ENCODE measurements at regions not wholly inside any gene's neighbourhood (a gene's known extent, or its start where the extent isn't known, plus 50 kb on each side); places are given as distances from the start of the nearest gene placed in this dataset.

- no peak for DNase-seq (ENCODE audit: low spot score)
- Mint-ChIP-seq H3K27me3 (ENCODE audit: low read depth) (peaks cover 9% of the 10 kb centered on the region), H3K4me1 (ENCODE audit: low read depth) (peaks cover 16% of the 10 kb centered on the region), H3K27ac (ENCODE audit: unreplicated experiment) (no peak overlapping the region), H3K9me3 (ENCODE audit: low read depth) (peaks cover 10% of the 10 kb centered on the region), H3K36me3 (ENCODE audit: low read depth) (peaks cover 4% of the 10 kb centered on the region), H3K4me3 (ENCODE audit: unreplicated experiment) (no peak overlapping the region)
- TF ChIP-seq CTCF (IDR thresholded peaks at IDR 0.05), result no peak
These were observed 226.2 kb downstream of the TTLL2 start for GRCh38 chr6:167550941-167551627.

- Mint-ChIP-seq H3K9me3 (ENCODE audit: low read depth) (peaks cover 15% of the 10 kb centered on the region), H3K36me3 (ENCODE audit: low read depth) (peaks cover 7% of the 10 kb centered on the region), H3K27ac (ENCODE audit: unreplicated experiment) (no peak overlapping the region), H3K27me3 (ENCODE audit: low read depth) (peaks cover 9% of the 10 kb centered on the region), H3K4me3 (ENCODE audit: unreplicated experiment) (no peak overlapping the region), H3K4me1 (ENCODE audit: low read depth) (peaks cover 12% of the 10 kb centered on the region)
- DNase-seq (ENCODE audit: low spot score), result no peak
- TF ChIP-seq CTCF (IDR thresholded peaks at IDR 0.05), result no peak
These were observed 226.9 kb downstream of the TTLL2 start for GRCh38 chr6:167551628-167552257.

DNA sequence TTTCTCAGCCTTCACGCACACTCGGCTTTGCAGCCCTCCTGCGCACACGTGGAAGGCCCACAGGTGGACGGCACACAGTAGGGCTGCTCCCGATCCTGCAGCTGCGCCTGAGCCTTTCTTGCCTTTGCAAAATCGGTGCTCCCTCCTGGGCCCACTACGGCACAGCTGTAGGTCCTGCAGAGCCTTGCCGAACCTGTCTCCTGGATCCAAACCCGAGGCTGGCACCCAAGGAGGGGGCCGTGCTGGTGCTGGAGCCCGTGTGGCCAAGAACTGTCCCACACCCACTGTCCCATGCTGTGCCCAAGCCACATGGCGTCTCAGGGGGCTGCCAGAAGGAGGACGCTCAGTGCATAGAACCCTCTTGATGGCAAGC is 227.4 kb downstream of the TTLL2 start:
- Mint-ChIP-seq H3K4me1 (ENCODE audit: low read depth) (peaks cover 10% of the 10 kb centered on the region), H3K27me3 (ENCODE audit: low read depth) (peaks cover 9% of the 10 kb centered on the region), H3K36me3 (ENCODE audit: low read depth) (peaks cover 7% of the 10 kb centered on the region), H3K27ac (ENCODE audit: unreplicated experiment) (no peak overlapping the region), H3K4me3 (ENCODE audit: unreplicated experiment) (no peak overlapping the region), H3K9me3 (ENCODE audit: low read depth) (peaks cover 19% of the 10 kb centered on the region)
- TF ChIP-seq CTCF (IDR thresholded peaks at IDR 0.05), result no peak
- no peak for DNase-seq (ENCODE audit: low spot score)

DNA sequence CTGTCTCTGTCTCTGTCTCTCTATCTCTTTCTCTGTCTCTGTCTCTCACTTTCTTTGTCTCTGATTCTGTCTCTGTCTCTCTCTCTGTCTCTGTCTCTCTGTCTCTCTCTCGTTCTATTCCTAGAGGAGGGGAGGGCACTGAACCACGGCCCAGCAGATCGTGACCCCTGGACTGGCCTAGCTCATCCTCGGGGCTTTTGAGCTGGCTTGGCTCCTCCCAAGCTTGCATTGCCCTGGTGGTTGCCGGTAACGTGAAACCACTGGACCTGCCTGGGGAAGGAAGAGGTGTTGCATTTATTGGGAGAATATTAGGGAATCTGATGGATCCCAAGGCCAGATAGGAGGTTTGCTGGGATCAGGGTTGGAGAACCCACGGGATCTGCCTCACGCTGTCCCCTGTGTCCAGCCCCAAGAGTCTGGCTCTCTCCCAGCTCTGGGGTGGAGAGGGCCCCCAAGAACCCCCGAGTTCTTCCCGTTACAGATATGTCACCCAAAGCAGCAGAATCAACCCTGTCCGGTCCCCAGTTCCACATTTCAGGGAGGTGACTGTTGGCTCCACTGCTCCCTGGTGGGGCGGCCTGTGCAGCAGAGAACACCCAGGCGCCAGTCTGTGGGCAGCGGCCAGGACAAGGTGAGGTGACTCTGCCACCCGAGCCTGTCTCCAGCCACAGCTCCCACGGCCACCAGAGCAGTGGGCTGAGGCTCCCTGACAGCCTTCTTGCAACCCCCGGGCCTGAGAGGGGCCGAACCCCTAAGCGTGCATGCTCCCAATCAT is 228.3 kb downstream of the TTLL2 start:
- no peak for DNase-seq (ENCODE audit: low spot score)
- H3K4me1 Mint-ChIP-seq (ENCODE audit: low read depth), result peaks cover 9% of the 10 kb centered on the region
- H3K4me3 Mint-ChIP-seq (ENCODE audit: unreplicated experiment), result no peak overlapping the region
- peaks cover 19% of the 10 kb centered on the region for H3K9me3 Mint-ChIP-seq (ENCODE audit: low read depth)
- peaks cover 9% of the 10 kb centered on the region for H3K27me3 Mint-ChIP-seq (ENCODE audit: low read depth)
- H3K27ac Mint-ChIP-seq (ENCODE audit: unreplicated experiment), result no peak overlapping the region
- peaks cover 7% of the 10 kb centered on the region for H3K36me3 Mint-ChIP-seq (ENCODE audit: low read depth)
- TF ChIP-seq CTCF (IDR thresholded peaks at IDR 0.05), result no peak

- no peak for DNase-seq (ENCODE audit: low spot score)
- Mint-ChIP-seq H3K4me3 (ENCODE audit: unreplicated experiment) (no peak overlapping the region), H3K27ac (ENCODE audit: unreplicated experiment) (no peak overlapping the region), H3K4me1 (ENCODE audit: low read depth) (peaks cover 15% of the 10 kb centered on the region), H3K9me3 (ENCODE audit: low read depth) (peaks cover 19% of the 10 kb centered on the region), H3K27me3 (ENCODE audit: low read depth) (peaks cover 9% of the 10 kb centered on the region), H3K36me3 (ENCODE audit: low read depth) (peaks cover 7% of the 10 kb centered on the region)
- no peak for TF ChIP-seq CTCF (IDR thresholded peaks at IDR 0.05)
These were observed 228.8 kb downstream of the TTLL2 start for GRCh38 chr6:167553736-167554119.

Measured in chondrocyte (in vitro differentiated cells).